ENCODE measurements at regions not wholly inside any gene's neighbourhood (a gene's known extent, or its start where the extent isn't known, plus 50 kb on each side); places are given as distances from the start of the nearest gene placed in this dataset.

DNA sequence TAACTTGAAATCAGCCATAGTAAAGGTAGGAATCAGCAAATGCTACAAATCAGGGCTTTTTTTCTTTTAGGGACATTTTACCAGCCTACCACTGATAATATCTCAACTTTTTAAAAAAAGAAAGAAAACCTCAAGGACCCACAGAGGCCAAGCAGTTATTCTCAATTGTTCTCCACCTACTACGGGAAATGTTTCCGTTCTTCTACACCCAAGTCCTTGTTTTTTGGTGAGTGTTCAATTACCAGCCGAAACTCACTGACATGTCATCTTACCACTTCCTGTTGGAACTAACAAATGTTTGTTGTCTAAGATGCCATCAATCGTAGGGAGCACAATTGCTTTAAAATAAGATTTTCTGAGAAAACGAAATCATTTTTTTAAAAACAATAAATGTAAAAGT, 50.2 kb upstream of the CDK1 start:
- no peak for DNase-seq
- intact Hi-C loops (cut with DNase I), result no loop called here
- ATAC-seq (ENCODE audit: poor library complexity), result no peak

DNA sequence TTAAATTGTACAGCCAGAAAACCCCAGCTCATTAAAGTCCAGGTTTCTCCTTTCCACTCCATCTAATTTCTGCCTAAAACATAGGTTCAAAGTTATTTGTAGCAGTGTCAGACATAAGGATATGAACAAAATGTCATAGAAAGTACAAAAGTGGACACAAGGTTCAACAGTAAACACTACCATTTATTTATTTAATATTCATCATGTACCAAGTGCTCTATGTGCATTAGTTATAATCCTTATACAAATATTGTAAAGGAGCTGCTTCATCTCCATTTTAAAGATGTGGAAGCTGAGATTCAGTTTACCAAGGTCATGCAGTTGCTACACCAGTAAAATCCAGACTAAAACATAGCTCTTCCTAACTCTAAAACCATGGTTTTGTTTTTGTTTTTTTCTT, 52.0 kb upstream of the CDK1 start:
- no peak for ATAC-seq (ENCODE audit: poor library complexity)
- no peak for DNase-seq
- intact Hi-C loops (cut with DNase I), result no loop called here

- ATAC-seq (ENCODE audit: poor library complexity), result no peak
- intact Hi-C loops (cut with DNase I), result no loop called here
- no peak for DNase-seq
Measured at GRCh38 chr10:60722623-60723022, 55.7 kb upstream of the CDK1 start.

DNA sequence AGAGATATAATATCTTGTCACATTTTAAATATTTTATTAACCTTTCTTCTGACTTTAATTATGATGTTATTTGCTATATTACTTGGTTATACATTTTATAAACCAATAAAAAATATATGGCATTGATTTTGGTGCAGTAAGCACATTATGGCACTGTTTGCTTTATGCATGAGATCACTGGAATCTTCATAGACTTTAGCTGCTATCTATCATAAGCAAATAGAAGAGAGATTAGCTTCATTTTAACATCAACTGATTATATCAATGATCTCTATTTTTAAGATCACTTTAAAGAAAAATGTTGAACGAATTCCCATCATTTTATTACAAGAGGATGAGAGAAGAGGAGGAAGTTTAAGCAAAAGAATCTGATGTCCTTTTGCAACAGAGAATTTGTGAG, 58.6 kb upstream of the CDK1 start:
- intact Hi-C loops (cut with DNase I), result no loop called here
- ATAC-seq (ENCODE audit: poor library complexity), result no peak
- DNase-seq, result no peak

GRCh38 chr10:60718886-60719285, 59.4 kb upstream of the CDK1 start:
- no peak for DNase-seq
- intact Hi-C loops (cut with DNase I), result no loop called here
- ATAC-seq (ENCODE audit: poor library complexity), result no peak

DNA sequence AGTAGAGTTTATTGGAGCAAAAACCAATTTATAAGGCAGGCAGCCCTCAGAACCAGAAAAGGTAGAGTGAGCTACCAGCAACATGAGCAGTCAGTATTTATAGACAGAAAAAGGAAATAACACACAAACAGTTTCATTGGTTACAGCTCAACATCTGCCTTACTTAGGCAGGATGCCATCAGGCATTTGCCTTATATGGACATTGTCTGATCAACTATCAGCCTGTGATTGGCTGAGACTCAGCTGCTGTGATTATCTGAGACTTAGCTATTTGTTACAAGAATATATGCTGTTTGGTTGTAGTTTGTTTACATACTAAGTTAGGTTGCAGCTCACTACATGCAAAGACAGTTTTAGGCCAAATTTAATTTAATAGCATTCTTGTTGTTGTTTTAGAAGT, 60.4 kb upstream of the CDK1 start:
- no peak for ATAC-seq (ENCODE audit: poor library complexity)
- intact Hi-C loops (cut with DNase I), result no loop called here
- no peak for DNase-seq

DNA sequence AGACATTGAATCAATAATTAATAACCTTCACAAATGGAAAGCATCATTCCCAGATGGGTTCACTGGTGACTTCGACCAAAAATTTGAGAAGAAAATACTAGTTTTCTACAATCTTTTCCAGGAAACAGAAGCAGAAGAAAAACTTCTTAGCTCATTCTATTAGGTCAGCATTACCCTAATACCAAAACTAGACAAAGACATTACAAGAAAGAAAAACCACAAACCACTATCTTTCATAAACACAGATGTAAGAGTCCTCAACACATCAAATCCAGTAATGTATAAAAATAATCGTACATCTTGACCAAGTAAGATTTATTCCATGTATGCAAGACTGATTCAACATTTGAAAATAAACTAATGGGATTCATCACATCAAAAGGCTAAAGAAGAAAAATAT, 64.0 kb upstream of the CDK1 start:
- intact Hi-C loops (cut with DNase I), result no loop called here
- DNase-seq, result no peak
- ATAC-seq (ENCODE audit: poor library complexity), result no peak

DNA sequence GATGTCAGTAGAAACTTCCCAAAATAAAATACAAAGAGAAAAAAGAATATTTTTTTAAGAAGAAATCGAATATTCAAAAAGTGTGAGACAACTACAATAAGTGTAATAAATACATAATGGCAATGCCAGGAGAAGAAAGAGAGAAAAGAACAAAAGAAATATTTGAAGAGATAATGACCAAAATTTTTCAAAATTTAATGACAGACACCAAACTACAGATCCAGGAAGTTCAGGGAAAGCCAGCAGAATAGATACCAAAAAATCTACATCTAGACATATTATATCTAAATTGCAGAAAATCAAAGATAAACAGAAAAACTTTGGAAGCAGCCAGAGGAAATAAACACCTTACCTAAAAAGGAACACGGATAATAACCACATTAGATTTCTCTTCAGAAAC, 66.8 kb upstream of the CDK1 start:
- intact Hi-C loops (cut with DNase I), result no loop called here
- DNase-seq (no peak), ATAC-seq (ENCODE audit: poor library complexity) (no peak)

GRCh38 chr10:60710041-60710440, 68.2 kb upstream of the CDK1 start:
- DNase-seq, result no peak
- no peak for ATAC-seq (ENCODE audit: poor library complexity)
- intact Hi-C loops (cut with DNase I), result no loop called here

GRCh38 chr10:60708666-60709065, 69.6 kb upstream of the CDK1 start:
- ATAC-seq (ENCODE audit: poor library complexity), result no peak
- DNase-seq, result no peak
- intact Hi-C loops (cut with DNase I), result no loop called here

DNA sequence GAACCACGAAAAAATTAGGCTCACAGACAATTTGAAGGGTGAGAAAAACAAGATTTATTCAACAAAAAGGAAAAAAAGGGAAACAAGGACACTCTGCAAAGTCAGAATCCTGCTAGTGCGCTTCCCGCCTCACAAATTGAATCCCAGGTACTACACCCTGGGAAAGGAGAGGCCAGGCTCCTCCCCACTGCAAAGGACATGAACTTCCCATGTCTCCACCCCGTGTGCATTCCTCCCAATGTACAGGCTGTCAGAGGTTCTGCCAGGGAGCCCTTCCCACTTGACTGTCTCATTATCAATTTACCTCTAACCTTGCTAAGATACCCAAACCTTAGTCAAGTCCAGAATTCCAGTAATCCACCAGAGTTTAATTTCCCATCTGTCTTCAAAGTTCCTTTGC, 70.4 kb upstream of the CDK1 start:
- no peak for ATAC-seq (ENCODE audit: poor library complexity)
- no peak for DNase-seq
- intact Hi-C loops (cut with DNase I), result no loop called here

DNA sequence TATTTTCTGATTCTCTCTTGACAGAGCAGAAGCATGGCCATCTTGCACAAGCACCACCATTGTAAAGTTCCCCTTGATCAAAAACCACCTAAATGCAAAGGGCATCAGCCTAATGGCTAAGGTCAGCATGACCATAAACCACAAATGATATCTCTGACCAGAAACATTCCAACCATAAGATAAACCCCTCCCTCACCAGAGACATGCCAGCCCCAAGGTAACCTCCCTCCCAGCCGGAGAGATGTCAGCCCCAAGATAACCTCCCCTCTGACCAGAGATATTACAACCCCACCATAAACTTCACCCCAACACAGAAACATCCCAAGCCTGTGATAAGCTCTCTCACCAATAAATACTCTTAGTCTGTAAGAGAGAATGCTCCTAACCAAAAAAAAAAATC, 72.1 kb upstream of the CDK1 start:
- no peak for ATAC-seq (ENCODE audit: poor library complexity)
- DNase-seq, result no peak
- intact Hi-C loops (cut with DNase I), result no loop called here

DNA sequence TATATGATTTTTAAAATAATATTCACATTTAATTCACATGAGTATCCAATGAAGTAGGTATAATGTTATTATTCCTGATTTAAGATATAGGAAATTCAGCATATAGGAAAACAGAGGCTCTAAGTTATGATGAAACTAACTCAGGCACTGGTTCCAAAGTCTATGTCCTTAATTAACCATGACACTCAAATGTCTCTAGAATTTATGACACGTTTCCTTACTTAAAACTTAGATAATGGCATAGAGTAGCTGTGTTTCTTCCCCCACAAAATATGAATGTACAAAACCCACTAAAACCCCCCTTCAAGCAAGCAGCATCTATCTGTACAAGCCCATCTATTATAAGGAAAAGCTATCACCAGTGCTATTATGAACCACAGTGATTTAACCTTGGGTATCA, 72.9 kb upstream of the CDK1 start:
- intact Hi-C loops (cut with DNase I), result no loop called here
- ATAC-seq (ENCODE audit: poor library complexity), result no peak

DNA sequence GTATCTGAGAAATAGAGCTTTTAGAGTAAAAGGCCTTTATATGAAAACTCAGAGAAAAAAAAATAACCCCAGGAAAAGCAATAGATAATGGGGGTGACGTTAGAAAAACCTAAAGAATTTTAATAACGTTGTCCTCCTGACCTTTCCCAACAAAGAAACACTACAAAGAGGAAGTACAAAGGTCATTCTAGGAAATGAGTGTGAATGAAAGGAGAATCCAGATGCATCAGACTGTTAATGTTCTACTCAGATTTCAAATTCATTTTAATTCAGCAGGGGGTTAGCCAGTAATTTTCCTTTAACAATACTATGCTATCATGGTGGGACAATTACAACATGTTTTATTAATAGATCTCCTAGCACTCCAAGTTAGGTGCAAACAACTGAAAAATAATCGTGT, 73.8 kb upstream of the CDK1 start:
- DNase-seq, result no peak
- ATAC-seq (ENCODE audit: poor library complexity), result no peak
- intact Hi-C loops (cut with DNase I), result no loop called here

More for the DNA sequence above, 72.9 kb upstream of the CDK1 start:
- DNase-seq, result no peak

- DNase-seq (no peak), ATAC-seq (ENCODE audit: poor library complexity) (no peak)
- intact Hi-C loops (cut with DNase I), result no loop called here
Measured at GRCh38 chr10:60703266-60704041, 74.8 kb upstream of the CDK1 start.

- ATAC-seq (ENCODE audit: poor library complexity) (no peak), DNase-seq (no peak)
- intact Hi-C loops (cut with DNase I), result no loop called here
Measured at GRCh38 chr10:60687679-60688078, 90.6 kb upstream of the CDK1 start.

DNA sequence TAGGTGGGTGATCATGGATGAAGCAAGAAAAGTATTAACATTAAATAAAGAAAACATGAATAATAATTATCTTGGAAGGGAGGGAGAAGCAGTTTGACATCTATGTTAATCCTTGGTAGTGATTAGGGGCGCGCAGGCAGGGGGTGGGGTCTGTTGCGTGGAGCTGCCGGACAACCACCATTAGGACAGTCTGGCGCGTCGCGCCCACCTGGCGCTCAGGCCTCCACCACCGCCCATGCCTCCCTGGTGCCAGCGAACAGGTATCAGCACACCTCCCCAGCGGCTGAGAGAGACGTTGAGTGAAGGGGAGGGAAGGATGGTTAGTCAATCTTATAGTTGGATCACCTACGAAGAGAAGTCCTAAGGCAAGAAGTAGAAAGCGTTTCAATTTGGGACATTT, 94.2 kb upstream of the CDK1 start:
- intact Hi-C loops (cut with DNase I), result no loop called here
- no peak for DNase-seq
- ATAC-seq (ENCODE audit: poor library complexity), result no peak

GRCh38 chr10:60681103-60681502, 97.2 kb upstream of the CDK1 start:
- DNase-seq, result no peak
- no peak for ATAC-seq (ENCODE audit: poor library complexity)
- intact Hi-C loops (cut with DNase I), result no loop called here

- no peak for ATAC-seq (ENCODE audit: poor library complexity)
- DNase-seq, result no peak
- intact Hi-C loops (cut with DNase I), result no loop called here
Measured at GRCh38 chr10:60679388-60679990, 98.8 kb upstream of the CDK1 start.

DNA sequence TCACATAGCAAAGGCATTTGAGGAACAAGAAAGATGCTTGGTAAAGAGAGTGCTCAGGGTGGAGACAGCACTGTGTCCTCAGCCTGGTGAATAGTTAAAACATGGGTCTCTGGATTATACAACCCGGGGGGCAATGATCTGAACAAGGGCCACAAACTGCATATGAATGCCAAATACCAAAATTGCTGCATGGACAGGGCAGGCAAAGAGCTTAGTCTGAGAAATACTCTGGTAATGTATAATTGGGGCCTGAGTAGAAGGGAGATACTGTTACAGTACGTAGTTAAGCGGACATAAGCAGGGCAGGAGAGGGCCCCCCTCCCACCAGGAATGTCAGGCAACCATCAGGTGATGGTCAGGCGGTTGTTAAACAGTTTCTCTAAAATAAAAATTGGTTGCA, 99.3 kb upstream of the CDK1 start:
- ATAC-seq (ENCODE audit: poor library complexity) (no peak), DNase-seq (no peak)
- intact Hi-C loops (cut with DNase I), result no loop called here
